ENCODE measurements at regions not wholly inside any gene's neighbourhood (a gene's known extent, or its start where the extent isn't known, plus 50 kb on each side); places are given as distances from the start of the nearest gene placed in this dataset.
"Not testable (repeated sequence)": the region's sequence is repeated elsewhere in the genome, so short reads cannot be mapped to it uniquely, and the experiment has no call there.

DNA sequence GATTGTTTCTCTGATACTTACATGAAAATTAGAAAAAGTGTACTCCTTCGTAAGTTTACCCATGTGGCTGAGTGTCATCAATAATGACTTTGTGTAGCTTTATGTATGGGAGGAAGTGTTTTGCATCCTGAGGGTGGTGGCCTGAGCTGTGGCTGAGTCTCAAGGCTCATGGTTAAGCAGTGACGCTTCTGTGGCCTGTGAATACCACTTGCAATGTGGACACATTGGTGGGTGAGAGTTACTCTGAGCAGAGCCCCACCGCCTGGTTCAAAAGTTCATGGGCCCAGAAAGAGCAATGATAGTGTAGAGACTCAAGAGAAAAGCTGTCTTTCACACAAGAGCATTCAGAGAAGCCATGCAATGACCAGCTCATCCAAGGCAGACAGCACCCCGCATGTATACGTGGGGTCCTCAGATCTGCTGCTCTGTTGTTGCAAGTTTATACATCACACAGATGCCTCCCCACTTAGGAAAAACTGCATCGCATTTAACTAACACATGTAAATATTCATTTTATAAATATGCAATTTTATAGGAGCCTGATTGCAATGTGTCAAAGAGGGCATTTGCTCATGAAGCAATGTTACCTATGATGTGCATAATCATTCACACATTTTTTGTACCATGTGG is 55.1 kb upstream of the FRMD6 start:
- DNase-seq: no peak

DNA sequence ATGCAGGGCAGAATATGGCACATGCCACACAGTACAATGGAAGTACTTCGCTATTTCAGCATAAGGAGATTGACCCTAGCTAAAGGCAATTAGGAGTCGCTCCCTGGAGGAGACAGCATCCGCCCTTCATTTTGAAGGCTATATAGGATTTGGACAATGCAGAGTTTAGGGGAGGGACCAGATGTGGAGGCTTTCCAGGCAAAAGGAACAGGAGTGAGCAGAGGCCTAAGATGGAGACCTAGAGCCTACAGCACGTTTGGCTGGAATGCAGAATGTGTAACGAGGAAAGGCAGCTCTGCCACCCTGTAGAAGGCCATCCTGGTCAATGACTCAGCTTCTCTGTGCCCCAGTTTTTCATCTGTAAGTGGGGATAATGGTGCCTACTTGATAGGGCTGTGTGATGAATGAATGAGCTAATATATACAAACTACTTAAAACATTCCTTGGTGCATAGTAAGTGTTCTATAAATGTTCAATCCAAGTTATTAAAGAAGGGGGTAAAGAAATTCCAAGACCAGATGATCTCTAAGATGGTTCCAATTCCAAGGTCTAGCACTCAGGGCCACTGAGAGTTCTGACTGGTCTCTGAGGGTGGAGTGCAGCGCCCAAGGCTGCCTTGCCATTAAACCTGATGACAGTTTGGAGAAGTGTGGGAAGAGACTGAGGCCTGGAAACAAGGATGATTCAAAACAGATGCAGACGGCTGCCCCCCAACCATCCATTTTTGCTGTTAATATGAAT is 54.3 kb upstream of the FRMD6 start:
- DNase-seq: peak; percentile 57

DNA sequence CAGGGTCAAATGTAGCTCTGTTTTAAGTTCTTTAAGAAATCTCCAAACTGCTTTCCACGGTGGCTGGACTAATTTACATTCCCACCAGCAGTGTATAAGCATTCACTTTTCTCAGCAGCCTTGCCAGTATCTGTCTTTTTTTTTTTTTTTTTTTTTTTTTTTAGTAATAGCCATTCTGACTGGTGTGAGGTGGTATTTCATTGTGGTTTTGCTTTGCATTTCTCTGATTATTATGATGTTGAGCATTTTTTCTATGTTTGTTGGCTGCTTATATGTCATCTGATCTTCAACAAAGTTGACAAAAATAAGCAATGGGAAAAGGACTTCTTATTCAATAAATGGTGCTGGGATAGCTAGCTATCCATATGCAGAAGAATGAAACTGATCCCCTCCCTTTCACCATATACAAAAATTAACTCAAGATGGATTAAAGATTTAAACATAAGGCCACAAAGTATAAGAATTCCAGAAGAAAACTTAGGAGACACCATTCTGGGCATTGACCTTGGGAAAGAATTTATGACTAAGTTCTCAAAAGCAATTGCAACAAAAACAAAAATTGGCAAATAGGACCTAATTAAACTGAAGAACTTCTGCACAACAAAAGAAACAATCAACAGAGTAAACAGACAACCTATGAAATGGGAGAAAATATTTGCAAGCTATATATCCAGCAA is 52.6 kb upstream of the FRMD6 start:
- not testable (repeated sequence) for DNase-seq

DNA sequence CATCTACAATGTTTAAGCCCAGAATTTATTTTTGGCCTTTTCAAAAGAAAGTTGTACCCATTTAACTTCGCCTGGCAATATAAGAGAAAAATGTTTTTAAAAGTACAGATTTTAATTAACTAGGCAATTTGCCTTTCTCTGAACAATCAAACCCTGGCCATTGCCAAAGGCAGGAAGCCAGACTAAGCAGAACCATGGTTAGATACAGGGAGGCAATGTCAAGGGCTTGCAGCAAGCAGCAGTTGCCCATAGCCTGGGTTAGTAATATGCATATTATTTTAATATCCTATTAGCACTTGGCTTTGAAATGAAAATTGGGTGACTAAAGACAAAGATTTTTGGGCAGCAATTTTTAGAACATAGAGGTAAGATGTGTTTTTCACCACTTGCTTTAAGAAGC is 51.1 kb upstream of the FRMD6 start:
- DNase-seq: no peak

All from T1000 (cell line).